ENCODE measurements at regions not wholly inside any gene's neighbourhood (a gene's known extent, or its start where the extent isn't known, plus 50 kb on each side); places are given as distances from the start of the nearest gene placed in this dataset.

- 93% methylated on average over 1 of the region's 1 CpG for WGBS
- no peak for ATAC-seq
- intact Hi-C loops (cut with DNase I), result no loop called here
- Histone ChIP-seq H3K27me3 (ENCODE audit: control insufficient read depth, insufficient read depth) (no peaks in the 10 kb centered on the region), H3K4me3 (ENCODE audit: low read length) (no peak overlapping the region), H3K4me1 (ENCODE audit: control insufficient read depth, insufficient read depth, low read length) (no peaks in the 10 kb centered on the region), H3K9me3 (ENCODE audit: control insufficient read depth, low read length) (no peaks in the 10 kb centered on the region), H3K27ac (ENCODE audit: low read length) (no peak overlapping the region)
- DNase-seq, result no peak
Observed at GRCh38 chr6:153787341-153787606, 251.8 kb upstream of the OPRM1 start.

GRCh38 chr6:153781306-153781705, 257.7 kb upstream of the OPRM1 start:
- WGBS, result 73% methylated on average over 1 of the region's 1 CpG
- no peak for ATAC-seq
- DNase-seq, result no peak
- no peaks in the 10 kb centered on the region for H3K9me3 ChIP-seq (ENCODE audit: control insufficient read depth, low read length)
- no peaks in the 10 kb centered on the region for H3K27me3 ChIP-seq (ENCODE audit: control insufficient read depth, insufficient read depth)
- H3K27ac ChIP-seq (ENCODE audit: low read length), result no peak overlapping the region
- H3K4me1 ChIP-seq (ENCODE audit: control insufficient read depth, insufficient read depth, low read length), result no peaks in the 10 kb centered on the region
- no peak overlapping the region for H3K4me3 ChIP-seq (ENCODE audit: low read length)
- intact Hi-C loops (cut with DNase I), result no loop called here

GRCh38 chr6:153780011-153780410, 259.0 kb upstream of the OPRM1 start:
- intact Hi-C loops (cut with DNase I), result no loop called here
- Histone ChIP-seq H3K4me3 (ENCODE audit: low read length) (no peak overlapping the region), H3K27ac (ENCODE audit: low read length) (no peak overlapping the region), H3K9me3 (ENCODE audit: control insufficient read depth, low read length) (no peaks in the 10 kb centered on the region), H3K27me3 (ENCODE audit: control insufficient read depth, insufficient read depth) (no peaks in the 10 kb centered on the region), H3K4me1 (ENCODE audit: control insufficient read depth, insufficient read depth, low read length) (no peaks in the 10 kb centered on the region)
- ATAC-seq (no peak), DNase-seq (no peak)
- 81% methylated on average over 1 of the region's 1 CpG for WGBS

- no peaks in the 10 kb centered on the region for H3K9me3 ChIP-seq (ENCODE audit: control insufficient read depth, low read length)
- no peaks in the 10 kb centered on the region for H3K27me3 ChIP-seq (ENCODE audit: control insufficient read depth, insufficient read depth)
- H3K4me1 ChIP-seq (ENCODE audit: control insufficient read depth, insufficient read depth, low read length), result no peaks in the 10 kb centered on the region
- DNase-seq (no peak), ATAC-seq (no peak)
- H3K27ac ChIP-seq (ENCODE audit: low read length), result no peak overlapping the region
- intact Hi-C loops (cut with DNase I), result no loop called here
- H3K4me3 ChIP-seq (ENCODE audit: low read length), result no peak overlapping the region
- 79% methylated on average over 2 of the region's 2 CpGs for WGBS
Observed at GRCh38 chr6:153778216-153778615, 260.8 kb upstream of the OPRM1 start.

- H3K27ac ChIP-seq (ENCODE audit: low read length), result no peak overlapping the region
- H3K4me1 ChIP-seq (ENCODE audit: control insufficient read depth, insufficient read depth, low read length), result no peaks in the 10 kb centered on the region
- H3K4me3 ChIP-seq (ENCODE audit: low read length), result no peak overlapping the region
- ATAC-seq, result no peak
- no peaks in the 10 kb centered on the region for H3K27me3 ChIP-seq (ENCODE audit: control insufficient read depth, insufficient read depth)
- H3K9me3 ChIP-seq (ENCODE audit: control insufficient read depth, low read length), result no peaks in the 10 kb centered on the region
- DNase-seq, result no peak
- intact Hi-C loops (cut with DNase I), result no loop called here
Observed at GRCh38 chr6:153771577-153771976, 267.5 kb upstream of the OPRM1 start.

- intact Hi-C loops (cut with DNase I), result no loop called here
Observed at GRCh38 chr6:153767127-153767526, 271.9 kb upstream of the OPRM1 start.

GRCh38 chr6:153758516-153758915, 280.5 kb upstream of the OPRM1 start:
- WGBS, result 72% methylated on average over 2 of the region's 2 CpGs

More at GRCh38 chr6:153767127-153767526, 271.9 kb upstream of the OPRM1 start:
- H3K4me1 ChIP-seq (ENCODE audit: control insufficient read depth, insufficient read depth, low read length), result no peaks in the 10 kb centered on the region
- WGBS, result 76% methylated on average over 5 of the region's 5 CpGs
- H3K4me3 ChIP-seq (ENCODE audit: low read length), result no peak overlapping the region
- ATAC-seq (no peak), DNase-seq (no peak)
- H3K9me3 ChIP-seq (ENCODE audit: control insufficient read depth, low read length), result no peaks in the 10 kb centered on the region
- H3K27me3 ChIP-seq (ENCODE audit: control insufficient read depth, insufficient read depth), result no peaks in the 10 kb centered on the region
- H3K27ac ChIP-seq (ENCODE audit: low read length), result no peak overlapping the region

GRCh38 chr6:153735761-153736160, 303.3 kb upstream of the OPRM1 start:
- Histone ChIP-seq H3K27ac (ENCODE audit: low read length) (no peak overlapping the region), H3K4me1 (ENCODE audit: control insufficient read depth, insufficient read depth, low read length) (no peaks in the 10 kb centered on the region), H3K4me3 (ENCODE audit: low read length) (no peak overlapping the region), H3K9me3 (ENCODE audit: control insufficient read depth, low read length) (no peaks in the 10 kb centered on the region), H3K27me3 (ENCODE audit: control insufficient read depth, insufficient read depth) (no peaks in the 10 kb centered on the region)
- intact Hi-C loops (cut with DNase I), result no loop called here
- no peak for DNase-seq
- no peak for ATAC-seq
- 84% methylated on average over 5 of the region's 5 CpGs for WGBS

More at GRCh38 chr6:153758516-153758915, 280.5 kb upstream of the OPRM1 start:
- DNase-seq, result no peak
- intact Hi-C loops (cut with DNase I), result no loop called here
- H3K4me3 ChIP-seq (ENCODE audit: low read length), result no peak overlapping the region
- H3K27me3 ChIP-seq (ENCODE audit: control insufficient read depth, insufficient read depth), result no peaks in the 10 kb centered on the region
- no peak for ATAC-seq
- no peaks in the 10 kb centered on the region for H3K9me3 ChIP-seq (ENCODE audit: control insufficient read depth, low read length)
- no peaks in the 10 kb centered on the region for H3K4me1 ChIP-seq (ENCODE audit: control insufficient read depth, insufficient read depth, low read length)
- no peak overlapping the region for H3K27ac ChIP-seq (ENCODE audit: low read length)

- no peak overlapping the region for H3K27ac ChIP-seq (ENCODE audit: low read length)
- H3K27me3 ChIP-seq (ENCODE audit: control insufficient read depth, insufficient read depth), result no peaks in the 10 kb centered on the region
- no peaks in the 10 kb centered on the region for H3K4me1 ChIP-seq (ENCODE audit: control insufficient read depth, insufficient read depth, low read length)
- DNase-seq (no peak), ATAC-seq (no peak)
- WGBS, result 55% methylated on average over 2 of the region's 2 CpGs
- intact Hi-C loops (cut with DNase I), result no loop called here
- H3K9me3 ChIP-seq (ENCODE audit: control insufficient read depth, low read length), result no peaks in the 10 kb centered on the region
- H3K4me3 ChIP-seq (ENCODE audit: low read length), result no peak overlapping the region
Observed at GRCh38 chr6:153729189-153729588, 309.9 kb upstream of the OPRM1 start.

- no peak for ATAC-seq
- Histone ChIP-seq H3K27me3 (ENCODE audit: control insufficient read depth, insufficient read depth) (no peaks in the 10 kb centered on the region), H3K27ac (ENCODE audit: low read length) (no peak overlapping the region), H3K9me3 (ENCODE audit: control insufficient read depth, low read length) (no peaks in the 10 kb centered on the region), H3K4me3 (ENCODE audit: low read length) (no peak overlapping the region), H3K4me1 (ENCODE audit: control insufficient read depth, insufficient read depth, low read length) (no peaks in the 10 kb centered on the region)
- no peak for DNase-seq
- intact Hi-C loops (cut with DNase I), result no loop called here
- WGBS, result 13% methylated on average over 1 of the region's 1 CpG
Observed at GRCh38 chr6:153727885-153728284, 311.2 kb upstream of the OPRM1 start.

GRCh38 chr6:153725456-153725855, 313.6 kb upstream of the OPRM1 start:
- 27% methylated on average over 3 of the region's 3 CpGs for WGBS
- Histone ChIP-seq H3K27me3 (ENCODE audit: control insufficient read depth, insufficient read depth) (no peaks in the 10 kb centered on the region), H3K27ac (ENCODE audit: low read length) (no peak overlapping the region), H3K4me3 (ENCODE audit: low read length) (no peak overlapping the region), H3K9me3 (ENCODE audit: control insufficient read depth, low read length) (no peaks in the 10 kb centered on the region), H3K4me1 (ENCODE audit: control insufficient read depth, insufficient read depth, low read length) (no peaks in the 10 kb centered on the region)
- intact Hi-C loops (cut with DNase I), result no loop called here
- DNase-seq, result no peak
- peak in 1 of 2 donors; percentile 44 for ATAC-seq

- intact Hi-C loops (cut with DNase I), result no loop called here
- H3K27me3 ChIP-seq (ENCODE audit: control insufficient read depth, insufficient read depth), result no peaks in the 10 kb centered on the region
- no peaks in the 10 kb centered on the region for H3K4me1 ChIP-seq (ENCODE audit: control insufficient read depth, insufficient read depth, low read length)
- no peak for DNase-seq
- ATAC-seq, result no peak
- no peaks in the 10 kb centered on the region for H3K9me3 ChIP-seq (ENCODE audit: control insufficient read depth, low read length)
- no peak overlapping the region for H3K27ac ChIP-seq (ENCODE audit: low read length)
- no peak overlapping the region for H3K4me3 ChIP-seq (ENCODE audit: low read length)
Observed at GRCh38 chr6:153720732-153721131, 318.3 kb upstream of the OPRM1 start.
